ENCODE measurements at regions not wholly inside any gene's neighbourhood (a gene's known extent, or its start where the extent isn't known, plus 50 kb on each side); places are given as distances from the start of the nearest gene placed in this dataset.

- TF ChIP-seq, protein P1, sequence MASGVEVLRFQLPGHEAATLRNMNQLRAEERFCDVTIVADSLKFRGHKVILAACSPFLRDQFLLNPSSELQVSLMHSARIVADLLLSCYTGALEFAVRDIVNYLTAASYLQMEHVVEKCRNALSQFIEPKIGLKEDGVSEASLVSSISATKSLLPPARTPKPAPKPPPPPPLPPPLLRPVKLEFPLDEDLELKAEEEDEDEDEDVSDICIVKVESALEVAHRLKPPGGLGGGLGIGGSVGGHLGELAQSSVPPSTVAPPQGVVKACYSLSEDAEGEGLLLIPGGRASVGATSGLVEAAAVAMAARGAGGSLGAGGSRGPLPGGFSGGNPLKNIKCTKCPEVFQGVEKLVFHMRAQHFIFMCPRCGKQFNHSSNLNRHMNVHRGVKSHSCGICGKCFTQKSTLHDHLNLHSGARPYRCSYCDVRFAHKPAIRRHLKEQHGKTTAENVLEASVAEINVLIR (CRISPR knock-in tag; IDR thresholded peaks at IDR 0.05): 0 out of 2 replicates have a peak, but pooled peaks have one; percentile 38
- no peak for TF ChIP-seq NR2F6 (CRISPR knock-in tag; IDR thresholded peaks at IDR 0.05)
- TF ChIP-seq KDM5B (IDR thresholded peaks at IDR 0.05; ENCODE audit: insufficient replicate concordance, low read depth, low read length): no peak
- no peak for TF ChIP-seq SMARCB1 (IDR thresholded peaks at IDR 0.05; ENCODE audit: insufficient read length, low read depth)
- no peak for TF ChIP-seq CTCFL (IDR thresholded peaks at IDR 0.05; ENCODE audit: borderline replicate concordance, insufficient read depth, low read depth, low read length, poor library complexity, severe bottlenecking)
- TF ChIP-seq TCFL5 (CRISPR knock-in tag; conservative IDR thresholded peaks at IDR 0.05): no peak
- TF ChIP-seq ZNF668 (CRISPR knock-in tag; IDR thresholded peaks at IDR 0.05): no peak
- TF ChIP-seq HNRNPH1 (optimal IDR thresholded peaks at IDR 0.05; ENCODE audit: low read depth, low read length): no peak
- TF ChIP-seq NBN (IDR thresholded peaks at IDR 0.05; ENCODE audit: low read depth): no peak
- no peak for TF ChIP-seq POLR2AphosphoS2 (IDR thresholded peaks at IDR 0.05; ENCODE audit: low read length)
- TF ChIP-seq ZNF766 (CRISPR knock-in tag; conservative IDR thresholded peaks at IDR 0.05): no peak
- TF ChIP-seq PHF21A (IDR thresholded peaks at IDR 0.05; ENCODE audit: borderline replicate concordance, low read depth): no peak
- TF ChIP-seq ZNF740 (CRISPR knock-in tag; IDR thresholded peaks at IDR 0.05): no peak
- TF ChIP-seq ZNF740 (tag; IDR thresholded peaks at IDR 0.05): 0 out of 4 replicates have a peak, but pooled peaks of 1 of the 2 experiments have one; percentile 54
- TF ChIP-seq, protein P2, sequence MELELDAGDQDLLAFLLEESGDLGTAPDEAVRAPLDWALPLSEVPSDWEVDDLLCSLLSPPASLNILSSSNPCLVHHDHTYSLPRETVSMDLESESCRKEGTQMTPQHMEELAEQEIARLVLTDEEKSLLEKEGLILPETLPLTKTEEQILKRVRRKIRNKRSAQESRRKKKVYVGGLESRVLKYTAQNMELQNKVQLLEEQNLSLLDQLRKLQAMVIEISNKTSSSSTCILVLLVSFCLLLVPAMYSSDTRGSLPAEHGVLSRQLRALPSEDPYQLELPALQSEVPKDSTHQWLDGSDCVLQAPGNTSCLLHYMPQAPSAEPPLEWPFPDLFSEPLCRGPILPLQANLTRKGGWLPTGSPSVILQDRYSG (tag; conservative IDR thresholded peaks at IDR 0.05; ENCODE audit: low read depth): peak; percentile 52; the same call in 1 of the 2 replicates
- TF ChIP-seq MTA2 (IDR thresholded peaks at IDR 0.05; ENCODE audit: low read depth): no peak
- no peak for TF ChIP-seq CHCHD3 (CRISPR knock-in tag; IDR thresholded peaks at IDR 0.05)
- TF ChIP-seq MCM5 (IDR thresholded peaks at IDR 0.05; ENCODE audit: low read depth): no peak
- no peak for TF ChIP-seq CBX1 (IDR thresholded peaks at IDR 0.05; ENCODE audit: low read depth)
- TF ChIP-seq RAD21 (CRISPR knock-in tag; conservative IDR thresholded peaks at IDR 0.05 in 1 of 2, IDR thresholded peaks at IDR 0.05 in 1 of 2): no peak
- TF ChIP-seq MTF1 (CRISPR knock-in tag; IDR thresholded peaks at IDR 0.05; ENCODE audit: borderline replicate concordance): no peak
Measured at GRCh38 chr5:18800293-18801025, 1166.2 kb downstream of the TAF11L14 start (continued).
